Panc1 (cell line): ENCODE measurements at regions not wholly inside any gene's neighbourhood (a gene's known extent, or its start where the extent isn't known, plus 50 kb on each side); places are given as distances from the start of the nearest gene placed in this dataset.

Experiments
- ATAC-seq: fragments of 200-7000 bp; cut with Tn5 transposase; 2 replicates; pipeline ENCODE4 v1.9.1; 2020; ENCODE audit warnings: mild to moderate bottlenecking, moderate library complexity
- BruUV-seq: library from RNA; stranded (reverse); fragments of 400-500 nt; replicated peaks from 2 replicates; lab custom pipeline; 2021; lab: Mats Ljungman, UMichigan
- CTCF ChIA-PET: fragments of 300-600 bp; sonication (Branson Sonifier 250); formaldehyde crosslinking; loops from one replicate; lab custom pipeline; 2022; ENCODE audit warnings: antibody characterized with exemption; lab: Charles Lee
- POLR2A ChIA-PET: fragments of 300-600 bp; sonication (Branson Sonifier 250); formaldehyde crosslinking; loops from one replicate; lab custom pipeline; 2022; ENCODE audit warnings: antibody characterized with exemption; lab: Charles Lee
- DNase-seq: peaks from one replicate; pipeline ENCODE4 v3.0.0-alpha.2; 2010; ENCODE audit warnings: low read depth, low spot score
- H3K27ac ChIP-seq: 2 replicates; pipeline ENCODE4 v1.5.1; 2011; ENCODE audit warnings: mild to moderate bottlenecking, low read length, inconsistent platforms
- H3K27me3 ChIP-seq: fragments of 200-500 bp; sonication (Bioruptor generic); 2 replicates; pipeline ENCODE4 v1.6.0; 2014; ENCODE audit warnings: low read length, inconsistent platforms; ENCODE audit not compliant: control insufficient read depth, insufficient read depth
- H3K36me3 ChIP-seq: fragments of 200-500 bp; sonication (Bioruptor generic); 2 replicates; pipeline ENCODE4 v1.5.1; 2014; ENCODE audit warnings: inconsistent platforms, mild to moderate bottlenecking, low read length, moderate library complexity; ENCODE audit not compliant: control insufficient read depth, insufficient read depth
- H3K4me1 ChIP-seq: 2 replicates; pipeline ENCODE4 v1.5.1; 2011; ENCODE audit warnings: inconsistent platforms, mild to moderate bottlenecking, low read length, moderate library complexity; ENCODE audit not compliant: control insufficient read depth, insufficient read depth
- H3K4me3 ChIP-seq, 2 experiments: 2 replicates each; pipeline ENCODE4 v1.5.1; 2011 to 2012; ENCODE audit warnings: low read depth in 2 of 2, low read length in 2 of 2, mild to moderate bottlenecking in 2 of 2, inconsistent platforms in 1 of 2, moderate library complexity in 1 of 2
- H3K9me3 ChIP-seq: fragments of 200-500 bp; sonication (Bioruptor generic); 2 replicates; pipeline ENCODE4 v1.5.1; 2014; ENCODE audit warnings: low read depth, mild to moderate bottlenecking, inconsistent platforms, low read length, moderate library complexity; ENCODE audit not compliant: control insufficient read depth, insufficient read depth
- POLR2AphosphoS5 ChIP-seq: IDR thresholded peaks from 2 replicates; pipeline ENCODE4 v1.6.1; 2012; ENCODE audit warnings: mild to moderate bottlenecking, low read depth, low read length, moderate library complexity
- SIN3A ChIP-seq: IDR thresholded peaks from 2 replicates; pipeline ENCODE4 v1.6.1; 2012; ENCODE audit warnings: low read depth, mild to moderate bottlenecking, low read length, moderate library complexity, borderline replicate concordance; ENCODE audit not compliant: insufficient read depth
- TCF7L2 ChIP-seq: IDR thresholded peaks from 2 replicates; pipeline ENCODE4 v1.6.1; 2011; ENCODE audit warnings: mild to moderate bottlenecking, low read depth, low read length, inconsistent platforms
- in situ Hi-C: cut with HindIII; loops from 2 replicates; pipeline ENCODE4 v1.10.0; 2016; ENCODE audit warnings: low sequenced_read_pairs, low pct_unique_long_range_greater_than_20kb
- intact Hi-C: fragments of 100-400 bp; cut with micrococcal nuclease; formaldehyde crosslinking; loops from one replicate; pipeline ENCODE4 v1.10.0; 2022; ENCODE audit not compliant: unreplicated experiment
- TF ChIP-seq, protein P1 (sequence below), 2 experiments: IDR thresholded peaks; 2 replicates each; pipeline ENCODE4 v1.6.1; 2011 to 2012; ENCODE audit warnings: low read depth in 2 of 2, control low read depth in 1 of 2, low read length in 1 of 2, mild to moderate bottlenecking in 1 of 2, moderate library complexity in 1 of 2; ENCODE audit not compliant: insufficient read depth in 1 of 2
- TF ChIP-seq, protein P2 (sequence below): fragments of 450-650 bp; IDR thresholded peaks from 2 replicates; pipeline ENCODE4 v1.5.1; 2017; ENCODE audit warnings: mild to moderate bottlenecking

DNA sequence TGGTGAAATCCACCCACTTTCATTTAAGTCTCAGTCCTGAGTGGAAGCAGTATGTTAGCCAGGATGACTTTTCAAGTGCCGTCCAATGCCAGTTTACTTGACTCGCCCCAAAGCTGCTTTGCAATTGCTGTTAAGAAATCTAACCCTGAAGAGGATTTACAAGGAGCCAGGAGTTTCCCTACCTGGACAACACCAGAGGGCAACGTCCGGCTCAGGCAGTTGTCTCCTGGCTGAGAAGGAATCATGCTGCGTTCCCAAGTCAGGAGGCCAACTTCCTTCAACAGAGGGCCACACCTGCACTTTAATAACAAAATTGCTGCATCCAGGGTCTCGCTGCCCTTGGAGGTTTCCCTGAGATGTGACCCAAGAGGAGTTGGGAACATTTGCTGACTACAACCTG is 65.8 kb downstream of the BOD1 start:
- Histone ChIP-seq H3K27ac (no peak overlapping the region), H3K4me3 (no peak overlapping the region), H3K4me1 (no peaks in the 10 kb centered on the region), H3K36me3 (no peaks in the 10 kb centered on the region), H3K9me3 (no peaks in the 10 kb centered on the region), H3K27me3 (no peaks in the 10 kb centered on the region; the same call in 1 of the 2 replicates)
- ChIA-PET CTCF (no interaction called here), POLR2A (no interaction called here)
- TF ChIP-seq SIN3A (no peak), POLR2AphosphoS5 (no peak)
- TF ChIP-seq, protein P1, sequence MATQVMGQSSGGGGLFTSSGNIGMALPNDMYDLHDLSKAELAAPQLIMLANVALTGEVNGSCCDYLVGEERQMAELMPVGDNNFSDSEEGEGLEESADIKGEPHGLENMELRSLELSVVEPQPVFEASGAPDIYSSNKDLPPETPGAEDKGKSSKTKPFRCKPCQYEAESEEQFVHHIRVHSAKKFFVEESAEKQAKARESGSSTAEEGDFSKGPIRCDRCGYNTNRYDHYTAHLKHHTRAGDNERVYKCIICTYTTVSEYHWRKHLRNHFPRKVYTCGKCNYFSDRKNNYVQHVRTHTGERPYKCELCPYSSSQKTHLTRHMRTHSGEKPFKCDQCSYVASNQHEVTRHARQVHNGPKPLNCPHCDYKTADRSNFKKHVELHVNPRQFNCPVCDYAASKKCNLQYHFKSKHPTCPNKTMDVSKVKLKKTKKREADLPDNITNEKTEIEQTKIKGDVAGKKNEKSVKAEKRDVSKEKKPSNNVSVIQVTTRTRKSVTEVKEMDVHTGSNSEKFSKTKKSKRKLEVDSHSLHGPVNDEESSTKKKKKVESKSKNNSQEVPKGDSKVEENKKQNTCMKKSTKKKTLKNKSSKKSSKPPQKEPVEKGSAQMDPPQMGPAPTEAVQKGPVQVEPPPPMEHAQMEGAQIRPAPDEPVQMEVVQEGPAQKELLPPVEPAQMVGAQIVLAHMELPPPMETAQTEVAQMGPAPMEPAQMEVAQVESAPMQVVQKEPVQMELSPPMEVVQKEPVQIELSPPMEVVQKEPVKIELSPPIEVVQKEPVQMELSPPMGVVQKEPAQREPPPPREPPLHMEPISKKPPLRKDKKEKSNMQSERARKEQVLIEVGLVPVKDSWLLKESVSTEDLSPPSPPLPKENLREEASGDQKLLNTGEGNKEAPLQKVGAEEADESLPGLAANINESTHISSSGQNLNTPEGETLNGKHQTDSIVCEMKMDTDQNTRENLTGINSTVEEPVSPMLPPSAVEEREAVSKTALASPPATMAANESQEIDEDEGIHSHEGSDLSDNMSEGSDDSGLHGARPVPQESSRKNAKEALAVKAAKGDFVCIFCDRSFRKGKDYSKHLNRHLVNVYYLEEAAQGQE (IDR thresholded peaks at IDR 0.05; ENCODE audit: insufficient read depth in 1 of 2, low read depth in 2 of 2, low read length in 1 of 2): no peak
- TF ChIP-seq, protein P2, sequence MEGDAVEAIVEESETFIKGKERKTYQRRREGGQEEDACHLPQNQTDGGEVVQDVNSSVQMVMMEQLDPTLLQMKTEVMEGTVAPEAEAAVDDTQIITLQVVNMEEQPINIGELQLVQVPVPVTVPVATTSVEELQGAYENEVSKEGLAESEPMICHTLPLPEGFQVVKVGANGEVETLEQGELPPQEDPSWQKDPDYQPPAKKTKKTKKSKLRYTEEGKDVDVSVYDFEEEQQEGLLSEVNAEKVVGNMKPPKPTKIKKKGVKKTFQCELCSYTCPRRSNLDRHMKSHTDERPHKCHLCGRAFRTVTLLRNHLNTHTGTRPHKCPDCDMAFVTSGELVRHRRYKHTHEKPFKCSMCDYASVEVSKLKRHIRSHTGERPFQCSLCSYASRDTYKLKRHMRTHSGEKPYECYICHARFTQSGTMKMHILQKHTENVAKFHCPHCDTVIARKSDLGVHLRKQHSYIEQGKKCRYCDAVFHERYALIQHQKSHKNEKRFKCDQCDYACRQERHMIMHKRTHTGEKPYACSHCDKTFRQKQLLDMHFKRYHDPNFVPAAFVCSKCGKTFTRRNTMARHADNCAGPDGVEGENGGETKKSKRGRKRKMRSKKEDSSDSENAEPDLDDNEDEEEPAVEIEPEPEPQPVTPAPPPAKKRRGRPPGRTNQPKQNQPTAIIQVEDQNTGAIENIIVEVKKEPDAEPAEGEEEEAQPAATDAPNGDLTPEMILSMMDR: no peak
- no TSS peak for BruUV-seq
- in situ Hi-C loops: no loop called here
- ATAC-seq (no peak), DNase-seq (no peak)
- intact Hi-C loops: no loop called here

- in situ Hi-C loops (no loop called here), intact Hi-C loops (no loop called here)
- ATAC-seq: no peak
- H3K36me3 ChIP-seq: no peaks in the 10 kb centered on the region
- ChIA-PET CTCF (no interaction called here), POLR2A (no interaction called here)
- TF ChIP-seq SIN3A (no peak), TCF7L2 (no peak), POLR2AphosphoS5 (no peak)
- TF ChIP-seq, protein P2: no peak
- TF ChIP-seq, protein P1 (IDR thresholded peaks at IDR 0.05; ENCODE audit: insufficient read depth in 1 of 2, low read depth in 2 of 2, low read length in 1 of 2): no peak
- H3K4me1 ChIP-seq: no peaks in the 10 kb centered on the region
- no TSS peak for BruUV-seq
- H3K27ac ChIP-seq: no peak overlapping the region
- DNase-seq: no peak
- H3K27me3 ChIP-seq: no peaks in the 10 kb centered on the region; the same call in 1 of the 2 replicates
- no peak overlapping the region for H3K4me3 ChIP-seq
- no peaks in the 10 kb centered on the region for H3K9me3 ChIP-seq
These were observed 66.8 kb downstream of the BOD1 start for GRCh38 chr5:173549644-173550043.
